CD14-positive monocyte (primary cell): ENCODE measurements at regions not wholly inside any gene's neighbourhood (a gene's known extent, or its start where the extent isn't known, plus 50 kb on each side); places are given as distances from the start of the nearest gene placed in this dataset.

Experiments used
- DNase-seq, 3 donors: peaks; one replicate each; pipeline ENCODE4 v3.0.0-alpha.2; 2011 to 2022
- H2AFZ ChIP-seq: 2 replicates; pipeline ENCODE4 v1.6.0; 2012; ENCODE audit warnings: mild to moderate bottlenecking, low read depth, low read length, inconsistent platforms; ENCODE audit not compliant: insufficient read depth, poor library complexity, severe bottlenecking
- H3K27ac ChIP-seq, 2 donors: 1 replicate in 1 of 2; 2 replicates in 1 of 2; pipeline ENCODE4 v1.5.1; 2012 to 2013; ENCODE audit warnings: low read length in 2 of 2, control low read depth in 1 of 2, inconsistent platforms in 1 of 2, low read depth in 1 of 2, mild to moderate bottlenecking in 1 of 2
- H3K27me3 ChIP-seq, 2 donors: one replicate each; pipeline versions ENCODE4 v1.6.0 to v1.6.1; 2011 to 2013; ENCODE audit warnings: low read length in 2 of 2; ENCODE audit not compliant: control insufficient read depth in 2 of 2, insufficient read depth in 2 of 2
- H3K36me3 ChIP-seq, 2 donors: replicated peaks in 1 of 2; 1 replicate in 1 of 2; 2 replicates in 1 of 2; pipeline versions ENCODE4 v1.5.1 to v1.6.1; 2012 to 2013; ENCODE audit warnings: low read length in 2 of 2, control low read depth in 1 of 2, inconsistent platforms in 1 of 2, mild to moderate bottlenecking in 1 of 2; ENCODE audit not compliant: insufficient read depth in 2 of 2, control insufficient read depth in 1 of 2
- H3K4me1 ChIP-seq, 2 donors: 1 replicate in 1 of 2; 2 replicates in 1 of 2; pipeline versions ENCODE4 v1.5.1 to v1.6.1; 2012 to 2013; ENCODE audit warnings: low read length in 2 of 2, control low read depth in 1 of 2, inconsistent platforms in 1 of 2, mild to moderate bottlenecking in 1 of 2, moderate library complexity in 1 of 2; ENCODE audit not compliant: insufficient read depth in 2 of 2, control insufficient read depth in 1 of 2
- H3K4me2 ChIP-seq: replicated peaks from 2 replicates; pipeline ENCODE3; 2012; ENCODE audit warnings: low read length, moderate library complexity, mild to moderate bottlenecking; ENCODE audit not compliant: poor library complexity, severe bottlenecking; ENCODE audit errors: extremely low read depth
- H3K4me3 ChIP-seq, 3 experiments: fragments of 200-600 bp in 1 of 3; sonication (generic) in 1 of 3; replicated peaks in 1 of 3; 1 replicate in 2 of 3; 2 replicates in 1 of 3; pipeline ENCODE4 v1.5.1; 2011 to 2013; ENCODE audit warnings: low read length in 3 of 3, mild to moderate bottlenecking in 3 of 3, control low read depth in 2 of 3, low read depth in 2 of 3, inconsistent platforms in 1 of 3, moderate library complexity in 1 of 3
- H3K79me2 ChIP-seq: 2 replicates; pipeline ENCODE4 v1.6.0; 2012; ENCODE audit warnings: mild to moderate bottlenecking, control low read depth, inconsistent platforms, low read length, moderate library complexity; ENCODE audit not compliant: insufficient read depth
- H3K9ac ChIP-seq: 2 replicates; pipeline ENCODE4 v1.6.0; 2017; ENCODE audit warnings: low read length, mild to moderate bottlenecking; ENCODE audit not compliant: insufficient read depth, poor library complexity, severe bottlenecking
- H3K9me3 ChIP-seq, 2 donors: replicated peaks in 1 of 2; 1 replicate in 1 of 2; 2 replicates in 1 of 2; pipeline versions ENCODE4 v1.5.1 to v1.6.1; 2012 to 2013; ENCODE audit warnings: low read length in 2 of 2, control low read depth in 1 of 2; ENCODE audit not compliant: control insufficient read depth in 1 of 2, insufficient read depth in 1 of 2
- H4K20me1 ChIP-seq: 2 replicates; pipeline ENCODE4 v1.6.0; 2012; ENCODE audit warnings: mild to moderate bottlenecking, low read length, control low read depth, moderate library complexity; ENCODE audit not compliant: insufficient read depth
- H3K27ac Mint-ChIP-seq, 7 donors: one replicate each; pipeline ENCODE4 v1.8.0; 2020; ENCODE audit warnings: mild to moderate bottlenecking in 7 of 7, mixed read lengths in 7 of 7, moderate library complexity in 6 of 7, inconsistent platforms in 2 of 7
- H3K27me3 Mint-ChIP-seq, 3 donors: one replicate each; pipeline ENCODE4 v1.8.0; 2021 to 2022; ENCODE audit warnings: low read depth in 3 of 3, mild to moderate bottlenecking in 3 of 3, mixed read lengths in 3 of 3, moderate library complexity in 3 of 3, inconsistent platforms in 1 of 3
- H3K36me3 Mint-ChIP-seq, 2 donors: one replicate each; pipeline ENCODE4 v1.8.0; 2020; ENCODE audit warnings: mixed read lengths in 2 of 2, inconsistent platforms in 1 of 2, mild to moderate bottlenecking in 1 of 2
- H3K4me1 Mint-ChIP-seq: one replicate; pipeline ENCODE4 v1.8.0; 2020; ENCODE audit warnings: mild to moderate bottlenecking, mixed read lengths
- H3K4me3 Mint-ChIP-seq, 2 donors: one replicate each; pipeline ENCODE4 v1.8.0; 2020; ENCODE audit warnings: mild to moderate bottlenecking in 2 of 2, mixed read lengths in 2 of 2, moderate library complexity in 1 of 2
- H3K9me3 Mint-ChIP-seq, 7 donors: one replicate each; pipeline ENCODE4 v1.8.0; 2020 to 2022; ENCODE audit warnings: mixed read lengths in 7 of 7, mild to moderate bottlenecking in 6 of 7, moderate library complexity in 6 of 7, inconsistent platforms in 2 of 7
- WGBS: methylation state at CpG from one replicate; pipeline ENCODE4 v1.1.5; 2013; ENCODE audit warnings: missing lambda C conversion rate; ENCODE audit not compliant: insufficient coverage; 5-methylcytosine and 5-hydroxymethylcytosine counted together
- intact Hi-C, 2 donors: fragments of 100-400 bp; cut with micrococcal nuclease; formaldehyde crosslinking; loops; one replicate each; pipeline versions ENCODE4 v1.15.0 to v1.15.1; 2023
- TF ChIP-seq, protein P1 (sequence below): fragments of 200-600 bp; IDR thresholded peaks from one replicate; pipeline ENCODE4 v1.8.0; 2022; ENCODE audit warnings: antibody characterized with exemption, mild to moderate bottlenecking

- H3K27me3 Mint-ChIP-seq, result peaks cover 0 to 1% (median 0%) of the 10 kb centered on the region in 3 donors
- no peak overlapping the region for H3K4me3 Mint-ChIP-seq
- H3K36me3 ChIP-seq, result no peaks in the 10 kb centered on the region
- no peak for DNase-seq
- no peak overlapping the region for H3K27ac Mint-ChIP-seq
- no peaks in the 10 kb centered on the region for H4K20me1 ChIP-seq
- TF ChIP-seq, protein P1, sequence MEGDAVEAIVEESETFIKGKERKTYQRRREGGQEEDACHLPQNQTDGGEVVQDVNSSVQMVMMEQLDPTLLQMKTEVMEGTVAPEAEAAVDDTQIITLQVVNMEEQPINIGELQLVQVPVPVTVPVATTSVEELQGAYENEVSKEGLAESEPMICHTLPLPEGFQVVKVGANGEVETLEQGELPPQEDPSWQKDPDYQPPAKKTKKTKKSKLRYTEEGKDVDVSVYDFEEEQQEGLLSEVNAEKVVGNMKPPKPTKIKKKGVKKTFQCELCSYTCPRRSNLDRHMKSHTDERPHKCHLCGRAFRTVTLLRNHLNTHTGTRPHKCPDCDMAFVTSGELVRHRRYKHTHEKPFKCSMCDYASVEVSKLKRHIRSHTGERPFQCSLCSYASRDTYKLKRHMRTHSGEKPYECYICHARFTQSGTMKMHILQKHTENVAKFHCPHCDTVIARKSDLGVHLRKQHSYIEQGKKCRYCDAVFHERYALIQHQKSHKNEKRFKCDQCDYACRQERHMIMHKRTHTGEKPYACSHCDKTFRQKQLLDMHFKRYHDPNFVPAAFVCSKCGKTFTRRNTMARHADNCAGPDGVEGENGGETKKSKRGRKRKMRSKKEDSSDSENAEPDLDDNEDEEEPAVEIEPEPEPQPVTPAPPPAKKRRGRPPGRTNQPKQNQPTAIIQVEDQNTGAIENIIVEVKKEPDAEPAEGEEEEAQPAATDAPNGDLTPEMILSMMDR, result no peak
- H3K36me3 Mint-ChIP-seq, result no peaks in the 10 kb centered on the region
- H3K4me2 ChIP-seq, result no peak overlapping the region
- intact Hi-C loops, result no loop called here
- no peaks in the 10 kb centered on the region for H3K79me2 ChIP-seq
- H3K27me3 ChIP-seq, result no peaks in the 10 kb centered on the region
- H3K9ac ChIP-seq, result no peak overlapping the region
- H3K27ac ChIP-seq, result no peak overlapping the region
- no peaks in the 10 kb centered on the region for H3K4me1 ChIP-seq
- H3K9me3 Mint-ChIP-seq, result peaks cover 0 to 9% (median 3%) of the 10 kb centered on the region in 7 donors
- no CpG with 5 or more reads among the region's 2 CpGs for WGBS
- no peak overlapping the region for H3K4me3 ChIP-seq
- H3K9me3 ChIP-seq, result no peaks in the 10 kb centered on the region
- H3K4me1 Mint-ChIP-seq, result no peaks in the 10 kb centered on the region
- no peak overlapping the region for H2AFZ ChIP-seq
Observed at GRCh38 chr6:140987364-140988155, 1145.2 kb upstream of the GJE1 start.

DNA sequence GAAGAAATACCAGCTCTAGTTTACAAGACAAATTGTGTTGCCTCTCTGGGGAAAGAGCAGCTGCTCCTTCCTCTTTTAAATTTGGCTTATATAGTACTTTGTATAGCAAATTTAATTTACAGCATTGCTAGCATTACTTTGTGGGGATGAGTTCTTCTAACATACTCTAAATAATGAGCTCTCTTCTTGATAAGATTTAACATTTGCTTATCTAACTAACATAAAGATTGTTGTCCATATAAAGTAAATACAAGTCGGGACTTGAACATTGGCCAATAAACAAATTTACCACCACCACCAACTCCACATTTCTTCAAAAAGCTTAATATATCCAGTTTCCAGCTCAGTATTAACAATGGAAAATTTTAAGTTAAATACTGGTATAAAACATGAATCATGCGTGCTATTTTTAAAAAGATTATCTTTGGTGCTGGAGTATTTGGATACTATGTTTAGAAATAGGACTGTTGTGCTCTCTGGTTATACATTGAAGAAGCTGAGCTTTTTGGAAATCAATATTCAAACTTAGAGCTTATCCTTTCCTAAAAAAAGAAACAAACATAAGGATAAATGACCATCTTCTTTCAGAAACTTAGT lies 1146.9 kb upstream of the GJE1 start:
- H3K4me2 ChIP-seq, result no peak overlapping the region
- H3K27me3 ChIP-seq, result no peaks in the 10 kb centered on the region
- no peaks in the 10 kb centered on the region for H4K20me1 ChIP-seq
- no peaks in the 10 kb centered on the region for H3K36me3 ChIP-seq
- no peak overlapping the region for H3K27ac Mint-ChIP-seq
- no peak overlapping the region for H3K4me3 Mint-ChIP-seq
- TF ChIP-seq, protein P1, result no peak
- DNase-seq, result no peak
- H3K9me3 ChIP-seq, result no peaks in the 10 kb centered on the region
- no peak overlapping the region for H2AFZ ChIP-seq
- no CpG with 5 or more reads among the region's 2 CpGs for WGBS
- H3K36me3 Mint-ChIP-seq, result no peaks in the 10 kb centered on the region
- no peaks in the 10 kb centered on the region for H3K79me2 ChIP-seq
- no peak overlapping the region for H3K27ac ChIP-seq
- peaks cover 0 to 4% (median 3%) of the 10 kb centered on the region in 7 donors for H3K9me3 Mint-ChIP-seq
- H3K4me1 Mint-ChIP-seq, result no peaks in the 10 kb centered on the region
- intact Hi-C loops, result no loop called here
- H3K4me1 ChIP-seq, result no peaks in the 10 kb centered on the region
- peaks cover 0 to 2% (median 1%) of the 10 kb centered on the region in 3 donors for H3K27me3 Mint-ChIP-seq
- no peak overlapping the region for H3K9ac ChIP-seq
- H3K4me3 ChIP-seq, result no peak overlapping the region
